GM04503 (cell line): ENCODE measurements at regions not wholly inside any gene's neighbourhood (a gene's known extent, or its start where the extent isn't known, plus 50 kb on each side); places are given as distances from the start of the nearest gene placed in this dataset.

Source experiments
- DNase-seq: peaks from one replicate; pipeline ENCODE4 v3.0.0-alpha.2; 2012; ENCODE audit warnings: low read depth

DNA sequence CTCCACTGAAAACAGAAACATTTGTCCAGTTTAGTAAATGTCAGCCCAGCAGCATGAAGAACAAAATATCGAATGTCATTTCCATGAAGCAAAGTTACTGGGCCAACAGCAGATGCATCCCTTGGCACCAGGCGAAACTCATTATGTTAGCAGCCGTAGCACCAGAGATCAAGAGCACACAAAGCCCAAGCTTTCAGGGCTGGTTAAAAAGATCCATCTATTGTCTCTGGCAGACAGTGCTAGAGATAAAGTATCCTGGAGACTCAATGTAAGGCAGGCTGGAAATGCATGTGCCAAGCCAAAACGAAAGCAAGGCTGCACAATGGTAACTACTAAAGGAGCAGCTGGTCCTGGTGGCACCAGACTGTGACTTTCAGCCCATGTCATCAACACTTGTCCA lies 120.3 kb upstream of the PLEKHG7 start:
- no peak for DNase-seq

DNA sequence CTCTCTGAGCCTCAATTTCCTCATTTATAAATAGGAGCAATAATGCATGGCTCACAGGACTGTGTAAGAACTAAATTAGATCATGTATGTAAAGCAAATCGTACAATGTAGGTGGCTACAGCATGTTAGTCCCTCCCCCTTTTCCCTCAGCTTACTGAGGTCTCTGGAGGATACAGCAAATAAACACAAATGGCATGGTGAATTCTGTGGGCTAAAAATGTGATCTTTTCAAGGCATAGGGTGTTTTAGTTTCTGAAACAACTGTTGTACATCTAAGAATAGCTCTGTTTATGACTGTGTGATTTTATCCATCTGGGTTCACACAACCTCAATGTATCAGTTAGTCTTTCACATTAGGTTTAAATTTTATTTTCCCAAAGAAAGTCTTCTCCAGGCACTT lies 121.2 kb upstream of the PLEKHG7 start:
- no peak for DNase-seq

DNA sequence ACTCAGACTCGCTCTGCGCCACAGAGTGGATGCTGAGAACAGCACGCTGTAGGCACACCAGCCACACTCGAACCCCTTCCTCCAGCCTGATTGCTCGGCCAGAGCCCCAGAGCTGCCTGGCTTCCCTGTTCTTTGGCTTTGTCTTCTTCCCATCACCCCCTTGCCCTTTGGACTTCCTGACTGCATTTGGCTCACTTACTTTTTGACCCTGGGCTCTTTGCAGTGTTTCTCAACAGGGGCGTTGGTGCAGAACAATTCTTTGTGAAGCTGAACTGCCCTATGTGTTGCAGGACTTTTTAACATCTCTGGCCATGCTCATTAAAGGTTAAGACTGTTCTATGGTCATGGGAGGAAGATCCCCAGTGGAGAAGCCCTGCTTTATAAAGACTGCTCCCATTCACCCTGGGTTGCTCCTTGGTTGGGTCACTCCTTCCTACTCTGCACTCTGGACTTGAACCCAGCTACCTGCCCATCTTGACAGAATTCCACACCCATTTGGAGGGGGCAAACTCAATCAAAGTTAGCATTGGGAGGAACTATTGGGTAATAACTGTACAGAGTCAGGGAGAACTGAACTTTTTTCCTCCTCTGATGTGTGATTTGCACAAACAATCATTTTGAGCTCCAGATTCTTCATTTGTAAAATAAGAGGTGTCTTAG lies 127.7 kb upstream of the PLEKHG7 start:
- DNase-seq, result no peak

DNA sequence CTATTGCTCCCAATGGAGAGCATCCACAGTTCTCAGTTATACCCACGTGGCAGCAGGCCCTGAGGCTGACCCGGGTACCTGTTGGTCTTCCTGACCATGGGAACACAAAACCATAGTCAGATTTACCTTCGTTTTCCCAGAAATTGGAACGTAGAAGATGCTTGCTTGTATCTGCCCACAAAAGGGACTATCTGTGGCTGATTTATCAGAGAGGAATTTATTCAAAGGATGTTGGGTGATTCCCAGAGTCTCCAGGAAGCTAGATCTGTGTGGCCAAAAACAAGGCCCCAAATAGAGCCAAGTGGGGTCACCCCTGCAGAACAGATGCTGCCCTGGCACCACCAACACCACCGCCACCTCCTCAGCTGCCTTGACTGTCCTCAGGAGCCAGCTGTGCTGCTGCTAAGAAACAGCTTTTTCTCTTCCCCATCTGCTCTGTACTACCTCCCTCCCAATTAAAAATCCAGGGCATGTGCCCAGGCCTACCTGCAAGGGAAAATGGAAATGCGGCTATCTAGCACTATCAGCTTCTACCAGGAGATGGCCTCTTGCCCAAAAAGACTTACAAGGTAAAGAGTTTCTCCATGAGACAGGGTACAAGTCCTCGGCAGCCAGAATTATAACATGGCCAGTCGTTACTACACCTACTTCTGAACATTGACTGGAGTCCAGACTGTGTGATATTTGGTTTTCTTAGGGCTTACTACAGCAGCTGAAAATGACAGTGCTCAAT lies 128.6 kb upstream of the PLEKHG7 start:
- no peak for DNase-seq

DNA sequence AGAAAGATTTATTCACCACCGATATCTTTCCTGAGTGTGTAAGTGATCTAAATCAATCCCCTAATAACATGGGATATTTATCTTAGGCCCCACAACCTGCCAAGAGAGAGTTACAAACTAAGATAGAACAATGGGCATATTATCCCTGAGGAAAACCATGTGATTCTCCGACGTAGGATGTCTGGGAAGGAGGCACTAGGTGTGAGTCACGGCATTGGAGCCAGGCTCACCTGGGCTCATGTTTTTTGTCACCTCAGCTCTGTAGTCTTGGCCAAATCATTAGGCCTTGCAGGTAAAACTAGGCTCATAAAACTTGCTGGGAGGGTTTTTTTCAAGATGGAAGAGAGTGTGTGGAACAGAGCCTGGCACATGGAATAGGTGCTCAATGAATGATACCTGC lies 129.7 kb upstream of the PLEKHG7 start:
- DNase-seq, result no peak

DNA sequence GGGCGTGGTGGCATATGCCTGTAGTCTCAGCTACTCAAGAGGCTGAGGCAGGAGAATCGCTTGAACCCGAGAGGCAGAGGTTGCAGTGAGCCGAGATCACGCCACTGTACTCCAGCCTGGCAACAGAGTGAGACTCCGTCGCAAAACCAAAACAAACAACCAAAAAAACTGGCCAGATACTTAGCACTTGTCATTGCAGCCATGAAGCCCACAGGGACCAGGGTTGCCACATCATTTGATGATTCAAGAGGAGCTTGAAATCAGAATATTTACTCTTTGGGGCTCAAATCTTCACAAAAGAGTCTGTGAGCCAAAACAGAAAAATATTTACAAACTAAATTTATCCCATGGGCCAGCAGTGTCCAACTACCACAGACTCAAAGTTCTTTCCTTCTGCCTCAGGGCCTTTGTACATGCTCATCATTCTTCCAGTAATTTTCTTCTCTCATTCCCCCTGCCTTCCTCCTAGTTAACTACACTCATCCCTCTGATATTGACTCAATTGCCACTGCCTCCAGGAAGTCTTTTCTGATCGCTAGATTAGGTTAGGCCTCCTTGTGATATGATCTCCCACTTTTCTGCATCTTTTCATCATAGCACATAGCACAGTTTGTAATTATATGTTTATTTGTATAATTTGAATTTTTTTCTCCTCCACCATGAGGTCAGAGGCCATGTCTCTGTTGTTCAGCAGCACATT lies 130.8 kb upstream of the PLEKHG7 start:
- DNase-seq, result no peak

DNA sequence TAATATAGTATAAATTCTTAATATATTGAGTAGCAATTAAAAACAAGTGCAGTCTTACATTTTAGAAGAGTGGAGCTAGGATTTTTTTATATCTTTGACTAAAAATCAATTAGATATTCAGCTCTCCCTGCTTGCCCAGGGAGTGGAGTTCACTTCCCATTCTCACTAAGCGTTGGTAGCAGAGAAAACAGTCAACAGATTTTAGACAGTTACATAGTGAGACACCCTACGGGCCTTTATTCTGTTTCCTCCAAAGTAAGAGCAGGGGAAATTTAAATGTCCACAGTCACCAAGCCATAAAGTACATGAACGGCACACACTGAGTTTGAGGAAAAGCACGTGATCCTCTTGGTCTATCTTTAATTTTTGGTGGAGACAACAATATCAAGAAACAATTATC lies 131.6 kb upstream of the PLEKHG7 start:
- DNase-seq, result no peak

DNA sequence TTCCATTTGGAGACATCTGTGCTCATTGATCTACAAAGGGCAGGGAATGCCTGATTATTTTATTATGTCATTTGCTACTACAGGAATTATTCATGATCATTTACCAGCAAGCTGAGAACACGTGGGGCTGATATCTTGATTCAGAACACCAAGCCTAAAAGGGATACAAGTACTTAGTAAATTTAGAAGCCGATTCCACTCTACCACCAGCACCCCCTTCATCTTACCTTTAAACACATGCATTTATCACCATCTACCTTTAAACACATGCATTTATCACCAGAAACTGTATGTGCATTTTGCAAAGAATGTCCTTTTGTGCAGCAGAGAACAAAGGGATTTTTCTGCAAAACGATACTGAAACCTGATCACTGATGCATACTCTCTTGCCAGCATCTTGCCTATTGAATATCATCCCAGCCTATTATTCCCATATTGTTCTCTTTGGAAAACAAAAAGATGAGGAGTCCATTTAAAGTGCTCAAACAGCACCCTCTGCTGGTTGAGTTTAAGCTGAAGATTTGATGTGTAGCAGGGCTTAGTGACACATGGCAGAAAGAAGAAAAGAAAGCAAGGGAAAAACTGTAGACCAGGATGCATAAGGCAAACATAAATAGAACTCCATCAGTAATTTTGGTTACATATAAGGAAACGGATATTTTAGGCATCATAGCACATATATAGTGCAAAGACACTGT lies 132.6 kb upstream of the PLEKHG7 start:
- DNase-seq, result peak; percentile 46

DNA sequence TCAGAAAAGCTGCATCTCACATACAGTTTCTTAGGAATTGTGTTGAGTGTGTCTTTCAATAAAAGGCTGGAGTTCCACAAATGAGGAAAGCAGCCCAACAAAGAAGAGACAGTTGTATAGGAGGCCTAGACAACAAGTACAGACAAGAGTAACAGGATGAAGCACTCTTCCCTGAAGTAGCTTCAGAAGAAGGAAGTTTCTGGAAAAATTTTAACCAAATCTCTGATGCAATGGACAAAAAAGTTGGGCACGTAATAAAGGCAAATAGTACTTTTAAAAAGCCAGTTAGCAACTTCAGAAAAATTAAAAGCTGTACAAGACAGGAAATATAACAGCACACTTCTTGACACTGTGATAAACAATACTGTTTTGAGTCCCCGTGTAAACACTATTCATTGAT lies 134.1 kb upstream of the PLEKHG7 start:
- no peak for DNase-seq

DNA sequence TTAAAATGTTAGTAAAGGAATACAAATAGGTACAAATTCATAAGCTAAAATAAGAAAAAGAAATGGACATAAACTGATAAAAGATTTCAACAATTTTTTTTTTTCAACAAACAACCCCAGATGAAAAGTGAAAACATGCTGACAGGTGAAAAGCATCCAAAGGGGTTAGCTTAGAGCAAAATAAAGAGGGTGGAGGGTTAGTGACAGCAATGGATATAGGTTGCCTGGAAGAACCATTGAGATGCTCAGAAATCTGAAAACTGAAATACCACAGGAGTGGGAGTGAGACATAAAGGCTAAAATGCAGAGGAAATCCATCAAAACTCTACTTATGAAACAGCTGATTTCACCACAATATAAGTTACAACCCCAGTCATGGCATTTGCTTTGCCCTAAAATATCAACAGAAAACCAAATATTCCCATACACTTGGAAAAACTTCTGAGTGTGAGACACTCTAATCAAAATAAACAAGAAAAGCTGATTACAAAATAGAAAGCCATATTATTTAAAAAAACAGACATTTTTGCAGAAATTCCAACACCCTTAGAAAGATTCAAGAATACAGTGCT lies 136.3 kb upstream of the PLEKHG7 start:
- DNase-seq, result no peak

DNA sequence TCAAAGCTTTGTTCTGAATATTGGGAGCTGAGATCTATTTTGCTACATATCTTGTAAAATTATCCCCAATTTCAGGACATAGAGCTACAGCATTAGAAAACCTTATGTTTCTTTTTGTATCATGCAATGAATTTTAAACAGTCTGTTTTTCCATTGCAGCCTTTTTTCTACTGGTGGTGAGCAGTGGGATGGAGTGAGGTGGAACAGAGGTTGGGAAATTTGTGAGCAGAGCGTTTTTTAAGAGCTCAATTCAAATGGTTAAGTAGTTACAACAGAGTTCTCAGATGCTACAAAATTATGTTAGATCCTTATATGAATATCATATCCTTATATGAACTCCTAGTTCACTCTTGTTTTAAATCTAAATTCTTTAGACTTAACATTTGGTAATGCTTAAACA lies 139.0 kb upstream of the PLEKHG7 start:
- DNase-seq, result no peak

DNA sequence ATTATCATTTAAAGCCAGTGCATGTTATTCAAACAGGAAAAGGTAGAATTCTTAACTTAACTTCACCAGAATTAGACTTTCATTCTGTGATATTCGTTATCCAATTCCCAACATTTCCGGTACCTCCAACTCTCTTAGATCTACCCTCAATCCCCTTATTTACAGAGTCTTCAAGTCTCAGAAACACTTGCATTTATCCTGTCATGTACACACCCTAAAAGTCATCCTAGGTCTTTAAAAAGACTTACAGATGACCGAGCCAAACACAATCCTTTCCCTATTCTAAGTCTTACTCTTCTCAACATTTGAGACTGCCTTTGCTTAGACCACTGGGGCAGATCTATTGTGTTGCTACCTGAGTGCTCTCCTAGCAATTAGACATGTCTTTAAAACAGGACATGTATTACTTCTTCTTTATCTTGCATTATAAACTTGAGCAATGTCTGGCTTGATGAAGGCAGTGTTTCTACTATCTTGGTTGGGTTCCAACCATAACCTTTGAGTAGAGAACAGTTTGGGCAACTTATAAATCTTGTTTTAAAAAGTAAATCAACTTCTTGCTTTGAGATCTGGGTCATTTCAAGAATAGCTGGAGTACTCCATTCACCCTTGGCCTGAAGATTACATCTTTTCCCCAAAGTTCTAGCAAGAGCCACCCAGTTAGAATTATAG lies 140.6 kb upstream of the PLEKHG7 start:
- DNase-seq, result no peak

DNA sequence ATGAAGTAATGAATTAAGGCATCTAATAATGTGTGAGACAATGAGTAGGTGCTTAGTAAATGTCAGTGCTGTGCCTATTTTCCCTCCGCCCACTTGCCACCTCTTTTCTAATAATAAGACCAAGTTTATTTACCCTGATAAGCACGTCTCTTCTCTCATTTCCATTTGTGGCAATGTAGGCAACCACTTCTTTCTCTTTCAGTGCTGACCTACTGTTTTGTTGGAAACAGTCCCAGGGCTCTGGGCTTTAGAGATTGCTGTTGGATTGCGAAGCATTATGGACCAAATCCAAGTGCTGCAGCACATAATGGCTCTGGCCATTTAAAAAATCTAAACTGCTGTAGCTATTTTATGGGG lies 141.3 kb upstream of the PLEKHG7 start:
- peak; percentile 73 for DNase-seq

DNA sequence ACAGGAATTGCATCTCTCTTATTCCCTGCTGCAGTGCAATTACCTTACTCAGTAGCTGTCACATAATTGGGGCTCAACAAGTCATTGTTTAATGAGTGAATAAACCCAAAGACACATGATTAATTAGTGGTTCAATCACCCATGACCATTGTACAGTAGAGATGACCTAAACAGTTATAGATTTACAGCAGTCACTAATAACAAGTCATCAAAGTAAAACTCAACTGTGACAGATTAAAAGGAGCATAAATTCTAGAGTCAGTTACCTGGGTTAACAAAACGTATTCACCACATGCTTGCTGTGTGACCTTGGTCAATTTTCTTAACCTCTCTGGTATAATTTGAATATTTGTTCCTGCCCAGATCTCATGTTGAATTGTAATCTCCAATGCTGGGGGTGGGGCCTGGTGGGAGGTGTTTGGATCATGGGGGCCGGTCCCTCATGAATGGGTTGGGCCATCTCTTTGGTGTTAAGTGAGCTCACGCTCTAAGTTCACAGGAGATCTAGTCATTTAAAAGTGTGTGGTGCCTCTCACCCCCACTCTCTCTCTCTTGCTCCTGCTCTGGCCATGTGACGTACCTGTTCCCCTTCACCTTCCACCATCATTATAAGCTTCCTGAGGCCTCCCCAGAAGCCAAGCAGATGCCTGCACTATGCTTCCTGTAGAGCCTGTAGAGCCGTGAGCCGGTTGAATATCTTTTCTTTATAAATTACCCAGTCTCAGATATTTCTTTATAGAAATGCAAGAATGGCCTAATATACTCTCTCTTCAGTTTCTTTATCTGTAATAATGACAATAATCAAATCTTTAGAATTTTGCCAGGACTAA lies 141.9 kb upstream of the PLEKHG7 start:
- DNase-seq, result no peak

DNA sequence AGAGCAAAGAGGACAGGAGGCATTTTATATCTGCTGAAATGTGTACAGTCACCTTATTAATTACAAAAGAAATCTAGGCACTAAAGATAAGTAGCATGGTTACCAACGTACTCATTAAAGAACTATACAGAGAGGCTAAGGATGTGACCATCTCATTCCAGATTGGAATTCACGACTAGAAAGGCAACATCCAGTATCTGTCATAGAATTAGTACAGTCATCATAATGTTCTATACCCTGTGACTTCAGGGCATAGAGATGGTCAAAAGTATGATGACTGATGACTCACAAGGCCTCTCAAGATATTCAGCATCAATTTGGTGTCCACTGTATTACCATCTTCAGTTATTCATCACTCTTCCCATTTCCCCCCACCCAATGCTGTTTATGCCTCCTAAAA lies 144.0 kb upstream of the PLEKHG7 start:
- DNase-seq, result no peak

DNA sequence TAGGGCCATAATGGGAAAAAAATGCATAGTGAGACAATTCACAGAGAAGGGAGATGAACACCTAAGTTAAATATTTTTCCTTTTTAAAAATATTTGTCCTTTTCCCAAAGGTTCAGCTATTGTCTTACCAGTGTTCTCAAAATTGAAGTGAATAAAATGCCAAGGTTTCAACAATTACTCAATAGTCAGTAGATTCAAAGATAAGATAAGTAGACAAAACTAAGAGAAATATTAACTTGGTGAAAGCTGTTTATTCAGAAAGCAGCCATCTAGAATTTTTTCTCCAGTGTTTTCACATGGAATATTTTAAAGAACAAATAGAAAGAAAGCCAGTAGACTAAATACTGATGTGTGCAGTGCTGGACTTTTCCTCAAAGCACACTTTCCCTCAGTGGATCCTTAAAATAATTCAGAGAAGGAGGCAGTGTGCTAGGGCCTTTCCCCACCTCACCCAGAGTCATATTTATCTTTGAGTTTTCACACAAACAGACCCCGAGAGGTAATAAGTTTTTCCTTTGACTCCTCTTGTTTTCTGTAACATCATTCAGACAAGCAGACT lies 144.5 kb upstream of the PLEKHG7 start:
- DNase-seq, result no peak

DNA sequence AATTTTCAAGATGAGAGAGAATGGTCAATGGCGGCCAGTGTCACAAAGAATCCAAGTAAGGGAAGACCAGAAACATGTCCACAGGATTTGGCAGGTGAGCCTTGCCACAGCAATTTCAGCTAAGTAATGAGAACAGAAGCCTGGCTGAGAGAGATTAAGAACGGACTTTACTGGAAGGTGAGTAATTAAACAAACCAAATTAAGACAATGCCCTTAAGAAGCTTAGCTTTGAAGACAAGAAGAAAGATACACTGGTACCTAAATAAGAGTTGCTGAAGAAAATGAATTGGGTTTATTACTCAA lies 145.4 kb upstream of the PLEKHG7 start:
- no peak for DNase-seq

DNA sequence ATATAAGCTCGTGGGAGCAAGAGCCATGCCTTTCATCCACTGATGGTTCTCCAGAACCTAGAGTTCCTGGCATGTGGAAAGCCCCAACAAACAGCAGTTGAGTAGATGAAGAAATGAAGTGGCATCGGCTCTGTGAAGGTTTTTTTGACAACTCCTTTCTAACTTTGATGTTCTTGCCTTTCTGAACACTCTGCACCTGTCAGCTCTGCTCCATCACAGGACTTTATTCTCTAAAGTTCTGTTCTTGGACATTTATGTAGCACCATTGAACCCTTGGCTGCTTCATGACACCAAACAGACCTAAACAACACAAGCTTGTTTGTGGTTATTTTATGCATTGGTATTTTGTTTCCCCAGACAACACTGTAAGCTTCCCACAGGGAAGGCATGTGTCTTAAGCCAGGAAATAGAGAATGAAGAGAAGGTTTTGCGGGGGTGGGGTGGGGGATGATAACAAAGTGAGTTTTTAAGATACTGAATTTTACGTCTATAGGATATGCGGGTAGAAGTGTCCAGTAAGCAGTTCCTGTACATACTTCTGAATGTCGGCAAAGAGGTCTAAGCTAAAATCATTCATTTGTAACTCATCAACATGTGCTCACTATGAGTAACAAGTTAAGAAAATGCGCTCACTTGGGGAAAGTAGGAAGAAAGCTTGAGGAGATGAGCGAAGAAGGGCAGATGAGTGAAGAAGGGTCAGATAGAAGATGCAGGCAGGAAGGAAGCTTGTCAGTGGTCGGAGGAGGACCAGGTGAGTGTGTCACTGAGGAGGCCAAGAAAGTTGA lies 146.0 kb upstream of the PLEKHG7 start:
- no peak for DNase-seq

DNA sequence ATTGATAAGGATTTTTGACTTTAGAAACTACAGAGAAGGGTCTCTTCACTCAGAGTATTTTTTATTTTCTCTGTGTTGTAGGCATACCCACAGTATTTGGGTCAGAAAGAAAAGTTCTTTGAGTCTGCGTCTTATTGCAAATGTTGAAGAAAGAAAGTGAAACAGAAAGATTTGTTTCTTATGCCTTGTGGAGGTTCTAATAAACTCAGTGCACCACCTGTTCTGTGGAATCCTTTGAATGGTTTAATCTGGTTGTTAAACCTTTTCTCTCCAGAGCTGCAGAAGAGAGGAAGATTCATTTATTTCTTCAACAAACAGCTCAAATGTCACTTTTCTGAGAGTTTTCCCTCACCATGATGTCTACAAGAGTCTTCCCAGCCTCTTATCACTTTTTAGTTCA lies 146.6 kb upstream of the PLEKHG7 start:
- no peak for DNase-seq
